ENCODE measurements at regions not wholly inside any gene's neighbourhood (a gene's known extent, or its start where the extent isn't known, plus 50 kb on each side); places are given as distances from the start of the nearest gene placed in this dataset.

DNA sequence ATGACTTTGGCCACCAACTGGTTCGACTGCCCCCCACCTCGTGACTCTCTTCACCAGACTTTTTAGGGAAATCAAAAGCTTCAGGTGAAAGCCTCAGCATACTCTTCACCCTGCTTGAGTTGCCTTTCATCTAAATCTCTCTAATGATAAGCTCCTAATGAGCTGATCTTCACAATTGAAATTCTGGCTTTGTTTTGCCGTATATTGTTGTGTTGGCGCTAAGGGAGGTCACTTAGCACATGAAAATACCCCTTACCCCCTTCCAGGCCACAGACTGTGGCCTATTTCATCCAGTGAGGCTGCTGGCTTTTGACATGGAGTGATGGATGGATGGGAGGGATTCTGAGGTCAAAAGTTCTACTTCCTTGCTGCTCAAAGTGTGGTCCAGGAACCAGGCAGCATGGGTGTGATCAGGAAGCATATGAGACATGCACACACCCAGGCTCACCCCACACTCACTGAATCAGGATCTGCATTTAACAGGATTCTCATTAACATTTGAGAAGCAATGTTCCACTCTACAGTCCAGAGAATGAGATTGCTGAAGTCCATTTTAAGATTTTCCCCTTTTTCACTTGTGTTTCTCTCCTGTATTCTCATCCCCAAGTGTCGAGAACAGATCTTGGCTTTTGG is 131.4 kb downstream of the DACT1 start:
- Mint-ChIP-seq H3K27ac (peak overlapping the region in 1 of 7 donors; percentile 8), H3K36me3 (no peaks in the 10 kb centered on the region), H3K9me3 (peaks cover 0 to 2% (median 0%) of the 10 kb centered on the region in 7 donors), H3K27me3 (ENCODE audit: low read depth in 3 of 3) (peaks cover 0 to 5% (median 1%) of the 10 kb centered on the region in 3 donors), H3K4me3 (no peak overlapping the region), H3K4me1 (no peaks in the 10 kb centered on the region)
- Histone ChIP-seq H3K27ac (ENCODE audit: low read depth in 1 of 2, low read length in 2 of 2) (no peak overlapping the region), H3K4me3 (replicated peaks in 1 of 3; ENCODE audit: low read depth in 2 of 3, low read length in 3 of 3) (no peak overlapping the region), H3K4me1 (ENCODE audit: control insufficient read depth in 1 of 2, insufficient read depth in 2 of 2, low read length in 2 of 2) (no peaks in the 10 kb centered on the region), H4K20me1 (ENCODE audit: insufficient read depth, low read length) (no peaks in the 10 kb centered on the region), H3K9ac (ENCODE audit: insufficient read depth, low read length, poor library complexity, severe bottlenecking) (no peak overlapping the region), H3K27me3 (ENCODE audit: control insufficient read depth in 2 of 2, insufficient read depth in 2 of 2, low read length in 2 of 2) (no peaks in the 10 kb centered on the region), H2AFZ (ENCODE audit: insufficient read depth, low read depth, low read length, poor library complexity, severe bottlenecking) (no peak overlapping the region), H3K79me2 (ENCODE audit: insufficient read depth, low read length) (no peaks in the 10 kb centered on the region), H3K4me2 (replicated peaks; ENCODE audit: extremely low read depth, low read length, poor library complexity, severe bottlenecking) (no peak overlapping the region), H3K36me3 (replicated peaks in 1 of 2; ENCODE audit: control insufficient read depth in 1 of 2, insufficient read depth in 2 of 2, low read length in 2 of 2) (no peaks in the 10 kb centered on the region), H3K9me3 (replicated peaks in 1 of 2; ENCODE audit: control insufficient read depth in 1 of 2, insufficient read depth in 1 of 2, low read length in 2 of 2) (no peaks in the 10 kb centered on the region)
- intact Hi-C loops (cut with micrococcal nuclease) = no loop called here
- 83% methylated on average over 1 of the region's 5 CpGs for WGBS (ENCODE audit: insufficient coverage)
- no peak for DNase-seq
- TF ChIP-seq, protein P1, sequence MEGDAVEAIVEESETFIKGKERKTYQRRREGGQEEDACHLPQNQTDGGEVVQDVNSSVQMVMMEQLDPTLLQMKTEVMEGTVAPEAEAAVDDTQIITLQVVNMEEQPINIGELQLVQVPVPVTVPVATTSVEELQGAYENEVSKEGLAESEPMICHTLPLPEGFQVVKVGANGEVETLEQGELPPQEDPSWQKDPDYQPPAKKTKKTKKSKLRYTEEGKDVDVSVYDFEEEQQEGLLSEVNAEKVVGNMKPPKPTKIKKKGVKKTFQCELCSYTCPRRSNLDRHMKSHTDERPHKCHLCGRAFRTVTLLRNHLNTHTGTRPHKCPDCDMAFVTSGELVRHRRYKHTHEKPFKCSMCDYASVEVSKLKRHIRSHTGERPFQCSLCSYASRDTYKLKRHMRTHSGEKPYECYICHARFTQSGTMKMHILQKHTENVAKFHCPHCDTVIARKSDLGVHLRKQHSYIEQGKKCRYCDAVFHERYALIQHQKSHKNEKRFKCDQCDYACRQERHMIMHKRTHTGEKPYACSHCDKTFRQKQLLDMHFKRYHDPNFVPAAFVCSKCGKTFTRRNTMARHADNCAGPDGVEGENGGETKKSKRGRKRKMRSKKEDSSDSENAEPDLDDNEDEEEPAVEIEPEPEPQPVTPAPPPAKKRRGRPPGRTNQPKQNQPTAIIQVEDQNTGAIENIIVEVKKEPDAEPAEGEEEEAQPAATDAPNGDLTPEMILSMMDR (IDR thresholded peaks at IDR 0.05) = no peak

DNA sequence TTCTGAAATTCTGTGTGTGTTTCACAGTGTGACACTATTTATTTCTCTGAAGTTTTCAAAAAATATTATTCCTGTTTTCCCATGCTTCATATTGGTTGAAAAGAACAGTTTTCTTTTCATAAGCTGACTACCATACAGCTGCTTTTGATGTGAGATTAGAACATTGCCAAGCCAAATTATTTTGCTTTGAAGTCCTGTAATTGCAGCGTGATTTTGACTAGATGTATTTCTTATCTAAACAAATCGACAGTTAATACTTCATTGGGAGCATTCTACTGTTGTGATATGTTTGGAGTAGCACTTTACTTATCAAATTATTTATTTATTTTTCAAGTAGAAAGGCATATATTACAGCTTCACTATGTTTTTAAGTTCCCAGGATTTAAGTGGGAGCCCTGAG is 132.0 kb downstream of the DACT1 start:
- Mint-ChIP-seq H3K27me3 (ENCODE audit: low read depth in 3 of 3) (peaks cover 0 to 5% (median 1%) of the 10 kb centered on the region in 3 donors), H3K9me3 (peaks cover 0 to 2% (median 0%) of the 10 kb centered on the region in 7 donors), H3K36me3 (no peaks in the 10 kb centered on the region), H3K27ac (no peak overlapping the region), H3K4me1 (no peaks in the 10 kb centered on the region), H3K4me3 (no peak overlapping the region)
- H3K36me3 ChIP-seq (replicated peaks in 1 of 2; ENCODE audit: control insufficient read depth in 1 of 2, insufficient read depth in 2 of 2, low read length in 2 of 2) = no peaks in the 10 kb centered on the region
- no peaks in the 10 kb centered on the region for H3K79me2 ChIP-seq (ENCODE audit: insufficient read depth, low read length)
- H3K4me2 ChIP-seq (replicated peaks; ENCODE audit: extremely low read depth, low read length, poor library complexity, severe bottlenecking) = no peak overlapping the region
- TF ChIP-seq, protein P1 (IDR thresholded peaks at IDR 0.05) = no peak
- H4K20me1 ChIP-seq (ENCODE audit: insufficient read depth, low read length) = no peaks in the 10 kb centered on the region
- no peak overlapping the region for H3K4me3 ChIP-seq (replicated peaks in 1 of 3; ENCODE audit: low read depth in 2 of 3, low read length in 3 of 3)
- H2AFZ ChIP-seq (ENCODE audit: insufficient read depth, low read depth, low read length, poor library complexity, severe bottlenecking) = no peak overlapping the region
- WGBS (ENCODE audit: insufficient coverage) = no CpG with 5 or more reads among the region's 2 CpGs
- intact Hi-C loops (cut with micrococcal nuclease) = no loop called here
- H3K4me1 ChIP-seq (ENCODE audit: control insufficient read depth in 1 of 2, insufficient read depth in 2 of 2, low read length in 2 of 2) = no peaks in the 10 kb centered on the region
- no peak for DNase-seq
- no peak overlapping the region for H3K27ac ChIP-seq (ENCODE audit: low read depth in 1 of 2, low read length in 2 of 2)
- H3K27me3 ChIP-seq (ENCODE audit: control insufficient read depth in 2 of 2, insufficient read depth in 2 of 2, low read length in 2 of 2) = no peaks in the 10 kb centered on the region
- no peak overlapping the region for H3K9ac ChIP-seq (ENCODE audit: insufficient read depth, low read length, poor library complexity, severe bottlenecking)
- H3K9me3 ChIP-seq (replicated peaks in 1 of 2; ENCODE audit: control insufficient read depth in 1 of 2, insufficient read depth in 1 of 2, low read length in 2 of 2) = no peaks in the 10 kb centered on the region

Measured in CD14-positive monocyte (primary cell).